NB4 (cell line): ENCODE measurements at regions not wholly inside any gene's neighbourhood (a gene's known extent, or its start where the extent isn't known, plus 50 kb on each side); places are given as distances from the start of the nearest gene placed in this dataset.

Source experiments
- DNase-seq: peaks from one replicate; pipeline ENCODE4 v3.0.0; 2010; ENCODE audit warnings: low read depth
- H3K4me3 ChIP-seq: one replicate; pipeline ENCODE4 v1.5.1; 2011; ENCODE audit warnings: mild to moderate bottlenecking, low read depth, low read length, moderate library complexity
- MYC ChIP-seq: IDR thresholded peaks from 2 replicates; pipeline ENCODE4 v1.6.1; 2011; ENCODE audit warnings: low read depth, low read length
- POLR2A ChIP-seq: IDR thresholded peaks from 2 replicates; pipeline ENCODE4 v1.6.1; 2011; ENCODE audit warnings: mild to moderate bottlenecking; ENCODE audit not compliant: insufficient read length; ENCODE audit errors: extremely low read depth
- TF ChIP-seq, protein P1 (sequence below): IDR thresholded peaks from one replicate; pipeline ENCODE4 v1.5.1; 2012; ENCODE audit warnings: low read depth, low read length
- TF ChIP-seq, protein P2 (sequence below): IDR thresholded peaks from 2 replicates; pipeline ENCODE4 v1.6.1; 2011; ENCODE audit warnings: low read depth, low read length

- TF ChIP-seq POLR2A = no peak
- TF ChIP-seq, protein P1, sequence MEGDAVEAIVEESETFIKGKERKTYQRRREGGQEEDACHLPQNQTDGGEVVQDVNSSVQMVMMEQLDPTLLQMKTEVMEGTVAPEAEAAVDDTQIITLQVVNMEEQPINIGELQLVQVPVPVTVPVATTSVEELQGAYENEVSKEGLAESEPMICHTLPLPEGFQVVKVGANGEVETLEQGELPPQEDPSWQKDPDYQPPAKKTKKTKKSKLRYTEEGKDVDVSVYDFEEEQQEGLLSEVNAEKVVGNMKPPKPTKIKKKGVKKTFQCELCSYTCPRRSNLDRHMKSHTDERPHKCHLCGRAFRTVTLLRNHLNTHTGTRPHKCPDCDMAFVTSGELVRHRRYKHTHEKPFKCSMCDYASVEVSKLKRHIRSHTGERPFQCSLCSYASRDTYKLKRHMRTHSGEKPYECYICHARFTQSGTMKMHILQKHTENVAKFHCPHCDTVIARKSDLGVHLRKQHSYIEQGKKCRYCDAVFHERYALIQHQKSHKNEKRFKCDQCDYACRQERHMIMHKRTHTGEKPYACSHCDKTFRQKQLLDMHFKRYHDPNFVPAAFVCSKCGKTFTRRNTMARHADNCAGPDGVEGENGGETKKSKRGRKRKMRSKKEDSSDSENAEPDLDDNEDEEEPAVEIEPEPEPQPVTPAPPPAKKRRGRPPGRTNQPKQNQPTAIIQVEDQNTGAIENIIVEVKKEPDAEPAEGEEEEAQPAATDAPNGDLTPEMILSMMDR = no peak
- no peak for TF ChIP-seq MYC
- TF ChIP-seq, protein P2, sequence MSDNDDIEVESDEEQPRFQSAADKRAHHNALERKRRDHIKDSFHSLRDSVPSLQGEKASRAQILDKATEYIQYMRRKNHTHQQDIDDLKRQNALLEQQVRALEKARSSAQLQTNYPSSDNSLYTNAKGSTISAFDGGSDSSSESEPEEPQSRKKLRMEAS = no peak
- no peak overlapping the region for H3K4me3 ChIP-seq
- DNase-seq = no peak
Observed at GRCh38 chr18:52208646-52209045, 131.4 kb upstream of the DCC start.

GRCh38 chr18:52216109-52216508, 123.9 kb upstream of the DCC start:
- TF ChIP-seq MYC (no peak), POLR2A (no peak)
- TF ChIP-seq, protein P2 = no peak
- TF ChIP-seq, protein P1 = no peak
- no peak overlapping the region for H3K4me3 ChIP-seq
- no peak for DNase-seq

GRCh38 chr18:52216666-52217065, 123.3 kb upstream of the DCC start:
- TF ChIP-seq, protein P2 = no peak
- TF ChIP-seq, protein P1 = no peak
- TF ChIP-seq MYC (no peak), POLR2A (no peak)
- DNase-seq = no peak
- no peak overlapping the region for H3K4me3 ChIP-seq

GRCh38 chr18:52219102-52219501, 120.9 kb upstream of the DCC start:
- TF ChIP-seq POLR2A (no peak), MYC (no peak)
- TF ChIP-seq, protein P1 = no peak
- TF ChIP-seq, protein P2 = no peak
- DNase-seq = no peak
- no peak overlapping the region for H3K4me3 ChIP-seq

GRCh38 chr18:52220062-52220591, 119.9 kb upstream of the DCC start:
- H3K4me3 ChIP-seq = no peak overlapping the region
- DNase-seq = no peak
- TF ChIP-seq POLR2A = no peak

- DNase-seq = no peak
- TF ChIP-seq, protein P1 = no peak
- TF ChIP-seq MYC (no peak), POLR2A (no peak)
- TF ChIP-seq, protein P2 = no peak
- H3K4me3 ChIP-seq = no peak overlapping the region
Observed at GRCh38 chr18:52222211-52222610, 117.8 kb upstream of the DCC start.
